IMR-90 (cell line): ENCODE measurements at regions not wholly inside any gene's neighbourhood (a gene's known extent, or its start where the extent isn't known, plus 50 kb on each side); places are given as distances from the start of the nearest gene placed in this dataset.

Experiments
- ATAC-seq: fragments of 200-7000 bp; cut with Tn5 transposase; 2 replicates; pipeline ENCODE4 v1.9.1; 2020; ENCODE audit warnings: low read depth, mild to moderate bottlenecking, moderate library complexity
- BruUV-seq: library from RNA; stranded (reverse); fragments of 400-500 nt; replicated peaks from 2 replicates; lab custom pipeline; 2021; lab: Mats Ljungman, UMichigan
- CTCF ChIA-PET: fragments of 300-600 bp; formaldehyde crosslinking; extraction: SDS; loops from one replicate; lab custom pipeline; 2021; ENCODE audit warnings: antibody characterized with exemption; lab: Yijun Ruan, JAX
- POLR2A ChIA-PET: fragments of 300-600 bp; sonication (Branson Sonifier 250); formaldehyde crosslinking; loops from one replicate; lab custom pipeline; 2022; ENCODE audit warnings: antibody characterized with exemption; ENCODE audit not compliant: unreplicated experiment; lab: Charles Lee
- DNase-seq: peaks from one replicate; pipeline ENCODE4 v3.0.0; 2013
- H2AFZ ChIP-seq: replicated peaks from 2 replicates; pipeline ENCODE3; 2013; ENCODE audit warnings: low read length, mild to moderate bottlenecking; ENCODE audit not compliant: poor library complexity
- H2AK5ac ChIP-seq: 2 replicates; pipeline ENCODE4 v1.6.1; 2013; ENCODE audit warnings: low read depth, low read length, inconsistent platforms
- H2AK9ac ChIP-seq: replicated peaks from 2 replicates; pipeline ENCODE3; 2013; ENCODE audit warnings: mild to moderate bottlenecking, low read depth, low read length, moderate library complexity; ENCODE audit not compliant: poor library complexity
- H2BK120ac ChIP-seq: 2 replicates; pipeline ENCODE4 v1.6.1; 2013; ENCODE audit warnings: low read depth, low read length, inconsistent platforms
- H2BK15ac ChIP-seq: 3 replicates; pipeline ENCODE4 v1.6.1; 2013; ENCODE audit warnings: low read depth, low read length, inconsistent platforms
- H2BK20ac ChIP-seq: 2 replicates; pipeline ENCODE4 v1.6.1; 2013; ENCODE audit warnings: low read depth, mild to moderate bottlenecking, inconsistent platforms, low read length, moderate library complexity
- H2BK5ac ChIP-seq: 2 replicates; pipeline ENCODE4 v1.6.1; 2013; ENCODE audit warnings: mild to moderate bottlenecking, low read depth, low read length, inconsistent platforms; ENCODE audit not compliant: poor library complexity, severe bottlenecking
- H3K14ac ChIP-seq: replicated peaks from 2 replicates; pipeline ENCODE4 v1.6.1; 2013; ENCODE audit warnings: low read depth, low read length, inconsistent platforms
- H3K18ac ChIP-seq: 2 replicates; pipeline ENCODE4 v1.6.1; 2013; ENCODE audit warnings: low read depth, low read length, control low read depth
- H3K23ac ChIP-seq: 2 replicates; pipeline ENCODE4 v1.6.1; 2013; ENCODE audit warnings: low read depth, low read length, inconsistent platforms
- H3K27ac ChIP-seq: 2 replicates; pipeline ENCODE4 v1.5.1; 2013; ENCODE audit warnings: mild to moderate bottlenecking, control low read depth, low read length; ENCODE audit not compliant: insufficient read depth
- H3K27me3 ChIP-seq: 2 replicates; pipeline ENCODE4 v1.6.1; 2013; ENCODE audit warnings: low read length; ENCODE audit not compliant: control insufficient read depth, insufficient read depth
- H3K36me3 ChIP-seq: 2 replicates; pipeline ENCODE4 v1.6.1; 2013; ENCODE audit warnings: low read length, mixed read lengths; ENCODE audit not compliant: control insufficient read depth, insufficient read depth
- H3K4ac ChIP-seq: 2 replicates; pipeline ENCODE4 v1.6.1; 2013; ENCODE audit warnings: low read depth, low read length, inconsistent platforms
- H3K4me1 ChIP-seq: 2 replicates; pipeline ENCODE4 v1.6.1; 2013; ENCODE audit warnings: low read length, mixed read lengths; ENCODE audit not compliant: control insufficient read depth, insufficient read depth
- H3K4me2 ChIP-seq: 2 replicates; pipeline ENCODE4 v1.6.1; 2013; ENCODE audit warnings: low read depth, mild to moderate bottlenecking, control low read depth, low read length, moderate library complexity
- H3K4me3 ChIP-seq: 2 replicates; pipeline ENCODE4 v1.5.1; 2013; ENCODE audit warnings: low read depth, mild to moderate bottlenecking, control low read depth, low read length, moderate library complexity; ENCODE audit not compliant: insufficient read depth
- H3K56ac ChIP-seq: 2 replicates; pipeline ENCODE4 v1.6.1; 2013; ENCODE audit warnings: low read length, inconsistent platforms; ENCODE audit not compliant: insufficient read depth; ENCODE audit errors: extremely low read depth
- H3K79me1 ChIP-seq, 2 experiments: 2 replicates each; pipeline ENCODE4 v1.6.1; 2013; ENCODE audit warnings: low read length in 2 of 2, inconsistent platforms in 1 of 2, low read depth in 1 of 2
- H3K9ac ChIP-seq: 2 replicates; pipeline ENCODE4 v1.6.1; 2013; ENCODE audit warnings: low read depth, low read length, control low read depth
- H3K9me1 ChIP-seq: 2 replicates; pipeline ENCODE4 v1.6.1; 2013; ENCODE audit warnings: low read length, inconsistent platforms; ENCODE audit not compliant: insufficient read depth
- H3K9me3 ChIP-seq: 2 replicates; pipeline ENCODE4 v1.6.1; 2013; ENCODE audit warnings: low read length; ENCODE audit not compliant: control insufficient read depth, insufficient read depth
- H4K20me1 ChIP-seq: 2 replicates; pipeline ENCODE4 v1.6.1; 2013; ENCODE audit warnings: low read length, inconsistent platforms; ENCODE audit not compliant: insufficient read depth
- H4K5ac ChIP-seq: 2 replicates; pipeline ENCODE4 v1.6.1; 2013; ENCODE audit warnings: mild to moderate bottlenecking, low read depth, low read length, control low read depth
- H4K8ac ChIP-seq, 2 experiments: 2 replicates each; pipeline ENCODE4 v1.6.1; 2013; ENCODE audit warnings: low read depth in 2 of 2, low read length in 2 of 2, control low read depth in 1 of 2, inconsistent platforms in 1 of 2
- H4K91ac ChIP-seq: 2 replicates; pipeline ENCODE4 v1.6.1; 2013; ENCODE audit warnings: low read depth, low read length, inconsistent platforms; ENCODE audit not compliant: insufficient read depth
- BHLHE40 ChIP-seq: fragments of 150-350 bp; IDR thresholded peaks from 2 replicates; pipeline ENCODE4 v1.6.1; 2016; ENCODE audit warnings: mild to moderate bottlenecking, low read depth, low read length
- CHD1 ChIP-seq: IDR thresholded peaks from 2 replicates; pipeline ENCODE4 v1.6.1; 2012; ENCODE audit warnings: low read depth, low read length, improper control_type of control experiment
- CTCF ChIP-seq: conservative IDR thresholded peaks from 2 replicates; pipeline ENCODE4 v1.5.1; 2012; ENCODE audit warnings: mild to moderate bottlenecking, low read depth, low read length, improper control_type of control experiment
- MAFK ChIP-seq: IDR thresholded peaks from 2 replicates; pipeline ENCODE4 v1.6.1; 2012; ENCODE audit warnings: low read depth, low read length, improper control_type of control experiment
- MXI1 ChIP-seq: IDR thresholded peaks from 2 replicates; pipeline ENCODE4 v1.6.1; 2012; ENCODE audit warnings: low read depth, mild to moderate bottlenecking, low read length, moderate library complexity, borderline replicate concordance
- POLR2A ChIP-seq: IDR thresholded peaks from 2 replicates; pipeline ENCODE4 v1.6.1; 2012; ENCODE audit warnings: mild to moderate bottlenecking, low read depth, low read length
- RFX5 ChIP-seq: IDR thresholded peaks from 2 replicates; pipeline ENCODE4 v1.8.0; 2012; ENCODE audit warnings: low read depth, mild to moderate bottlenecking, low read length, moderate library complexity
- SMC3 ChIP-seq: fragments of 150-350 bp; IDR thresholded peaks from 2 replicates; pipeline ENCODE4 v1.6.1; 2016; ENCODE audit warnings: low read depth, mild to moderate bottlenecking, antibody characterized with exemption, low read length, moderate library complexity
- USF2 ChIP-seq: fragments of 150-350 bp; IDR thresholded peaks from 2 replicates; pipeline ENCODE4 v1.6.1; 2017; ENCODE audit warnings: mild to moderate bottlenecking, antibody characterized with exemption, low read length, low read depth
- WGBS, 2 experiments: methylation state at CpG; one replicate each; pipeline versions ENCODE4 v1.1.5 to v1.1.7; 2013; ENCODE audit warnings: missing lambda C conversion rate in 2 of 2; ENCODE audit not compliant: insufficient read length in 1 of 2; ENCODE audit errors: extremely low coverage in 2 of 2; 5-methylcytosine and 5-hydroxymethylcytosine counted together
- dilution Hi-C: fragments of 300-500 bp; cut with HindIII; formaldehyde crosslinking; loops from one replicate; pipeline ENCODE4 v1.14.3; 2018; ENCODE audit warnings: low sequenced_read_pairs; ENCODE audit not compliant: unreplicated experiment
- in situ Hi-C: fragments of 300-500 bp; cut with MboI; formaldehyde crosslinking; loops from 3 replicates; pipeline ENCODE4 v1.14.3; 2019; ENCODE audit warnings: low sequenced_read_pairs, inconsistent platforms, mixed read lengths
- intact Hi-C: fragments of 100-400 bp; cut with micrococcal nuclease; formaldehyde crosslinking; loops from 2 replicates; pipeline ENCODE4 v1.10.0; 2022

GRCh38 chr14:100469632-100470522, 117.3 kb downstream of the BEGAIN start:
- H2BK120ac ChIP-seq = no peak overlapping the region
- ChIA-PET POLR2A (no interaction called here), CTCF (interaction anchor here (1.4 kb wide), 1 partner anchor 52 kb away, joined by 3 read pairs; no protein-coding TSS in a partner anchor)
- 100% methylated on average over 1 of the region's 6 CpGs; no CpG with 5 or more reads in 1 of the 2 experiments for WGBS, 2 experiments
- H3K36me3 ChIP-seq = peaks cover 6% of the 10 kb centered on the region; the same call in 1 of the 2 replicates
- H4K5ac ChIP-seq = no peak overlapping the region
- BruUV-seq = no TSS peak
- H4K8ac ChIP-seq = no peak overlapping the region
- intact Hi-C loops (no loop called here), in situ Hi-C loops (no loop called here), dilution Hi-C loops (no loop called here)
- no peak overlapping the region for H2AK9ac ChIP-seq
- no peak overlapping the region for H2AK5ac ChIP-seq
- no peak overlapping the region for H3K9ac ChIP-seq
- no peak overlapping the region for H3K27ac ChIP-seq
- H2AFZ ChIP-seq = no peak overlapping the region
- H3K56ac ChIP-seq = no peak overlapping the region
- no peaks in the 10 kb centered on the region for H3K9me3 ChIP-seq
- H3K4me2 ChIP-seq = no peak overlapping the region
- no peaks in the 10 kb centered on the region for H3K79me1 ChIP-seq
- DNase-seq (no peak), ATAC-seq (no peak)
- no peaks in the 10 kb centered on the region for H3K27me3 ChIP-seq
- H3K14ac ChIP-seq = no peak overlapping the region
- H4K91ac ChIP-seq = no peak overlapping the region
- no peak overlapping the region for H3K18ac ChIP-seq
- H2BK5ac ChIP-seq = no peak overlapping the region
- peaks cover 17% of the 10 kb centered on the region for H4K20me1 ChIP-seq
- H3K4ac ChIP-seq = no peak overlapping the region
- no peak overlapping the region for H2BK15ac ChIP-seq
- H3K4me3 ChIP-seq = no peak overlapping the region
- H3K4me1 ChIP-seq = no peaks in the 10 kb centered on the region
- no peak overlapping the region for H3K23ac ChIP-seq
- H2BK20ac ChIP-seq = no peak overlapping the region
- TF ChIP-seq RFX5 (no peak), POLR2A (no peak), CTCF (no peak), MAFK (no peak), BHLHE40 (no peak), MXI1 (no peak), CHD1 (no peak), SMC3 (no peak), USF2 (no peak)
- peaks cover 9% of the 10 kb centered on the region; the same call in 1 of the 2 replicates for H3K9me1 ChIP-seq
